NCI-H146 (cell line): ENCODE measurements at regions not wholly inside any gene's neighbourhood (a gene's known extent, or its start where the extent isn't known, plus 50 kb on each side); places are given as distances from the start of the nearest gene placed in this dataset.

Experiments used
- DNase-seq: peaks from one replicate; lab custom pipeline; 2025; lab: John Stamatoyannopoulos, UW

DNA sequence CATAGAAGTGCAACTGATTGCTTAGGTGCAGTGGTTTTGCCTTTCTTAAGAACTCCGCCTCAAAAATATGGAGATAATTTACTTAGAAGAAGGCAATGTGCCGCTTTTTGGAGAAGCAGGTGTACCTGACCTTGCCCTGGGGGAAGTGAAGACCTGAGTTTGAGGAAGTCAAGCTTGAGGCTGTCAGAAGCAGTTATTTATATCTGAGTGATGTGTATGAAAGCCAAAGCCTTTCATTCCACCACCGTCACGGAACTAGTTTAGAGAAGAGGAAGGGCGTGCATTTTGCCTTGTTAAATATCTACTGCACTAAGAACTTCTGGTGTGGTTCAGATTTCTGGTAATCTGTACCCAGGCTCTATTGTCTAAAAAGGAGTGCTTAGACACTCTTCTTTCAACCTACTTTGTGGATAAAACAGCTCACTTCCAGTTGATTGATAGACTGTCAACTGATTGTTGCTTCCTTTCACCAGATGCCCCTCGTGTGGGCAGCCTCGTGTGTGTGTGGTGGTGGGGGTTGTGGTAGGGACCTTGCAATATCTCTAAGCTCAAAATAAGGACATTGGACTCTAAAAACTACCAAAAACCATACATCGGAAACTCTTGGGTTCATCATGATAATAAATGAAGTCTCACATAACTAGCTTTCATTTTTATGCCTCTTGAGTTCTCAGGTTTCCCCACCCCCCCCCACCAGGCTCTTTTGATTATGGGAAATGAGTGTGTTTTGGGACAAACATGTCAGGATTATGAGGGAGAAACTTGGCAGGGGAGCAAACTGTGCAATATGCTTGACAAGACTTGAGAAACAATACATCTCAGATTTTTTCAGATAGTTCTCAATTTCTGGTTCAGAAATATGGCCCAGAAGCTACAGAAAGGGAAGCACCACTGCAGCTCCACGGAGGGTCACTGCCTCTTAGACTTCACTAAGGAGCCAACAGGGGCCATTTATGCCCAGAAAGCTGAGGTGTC is 78.6 kb downstream of the ARF6 start:
- DNase-seq: no peak

DNA sequence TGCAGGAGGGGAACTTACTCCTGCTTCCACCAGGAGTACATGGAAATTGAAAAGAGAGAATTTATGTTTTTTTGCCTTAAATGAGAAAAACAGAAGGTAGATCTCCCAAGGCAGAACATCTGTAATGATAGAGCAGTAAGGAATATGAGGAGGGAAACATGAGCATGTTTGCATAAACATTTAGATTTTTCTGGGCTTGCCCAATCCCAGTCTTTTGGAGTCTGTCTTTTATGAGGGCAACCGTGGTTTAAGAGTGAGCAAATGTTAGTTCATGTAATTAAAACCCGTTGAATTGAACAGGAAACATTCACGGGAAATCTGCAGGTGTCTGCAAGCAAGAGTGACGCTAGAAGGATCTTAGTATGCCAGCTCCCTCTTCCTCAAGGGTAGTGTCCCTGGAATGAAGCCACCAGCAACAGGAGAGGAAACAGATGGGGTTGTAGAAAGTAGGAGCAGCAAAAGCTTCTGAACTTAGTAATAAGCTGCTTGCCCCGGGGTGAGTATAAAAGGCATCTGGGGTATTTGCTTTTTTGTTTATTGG is 79.3 kb downstream of the ARF6 start:
- DNase-seq: peak; percentile 55

DNA sequence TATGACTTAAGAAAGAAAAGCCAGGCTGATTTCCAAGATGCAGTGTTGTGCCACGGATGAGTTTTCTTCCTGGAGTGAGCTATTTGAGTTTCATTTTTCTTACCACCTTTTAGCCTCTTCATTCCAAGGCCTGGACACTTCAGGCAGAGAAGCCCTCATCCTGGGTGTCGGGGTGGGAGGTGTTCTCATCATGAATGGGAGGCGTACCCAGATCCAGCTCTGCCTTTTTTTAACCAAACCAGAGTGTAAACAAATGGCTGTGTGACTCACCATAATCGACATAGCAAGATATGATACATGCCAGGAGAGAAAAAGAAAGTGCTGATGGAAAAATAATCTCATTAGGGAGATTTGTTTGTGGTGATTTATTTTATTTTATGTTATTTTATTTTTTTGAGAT is 79.9 kb downstream of the ARF6 start:
- DNase-seq: peak; percentile 73

DNA sequence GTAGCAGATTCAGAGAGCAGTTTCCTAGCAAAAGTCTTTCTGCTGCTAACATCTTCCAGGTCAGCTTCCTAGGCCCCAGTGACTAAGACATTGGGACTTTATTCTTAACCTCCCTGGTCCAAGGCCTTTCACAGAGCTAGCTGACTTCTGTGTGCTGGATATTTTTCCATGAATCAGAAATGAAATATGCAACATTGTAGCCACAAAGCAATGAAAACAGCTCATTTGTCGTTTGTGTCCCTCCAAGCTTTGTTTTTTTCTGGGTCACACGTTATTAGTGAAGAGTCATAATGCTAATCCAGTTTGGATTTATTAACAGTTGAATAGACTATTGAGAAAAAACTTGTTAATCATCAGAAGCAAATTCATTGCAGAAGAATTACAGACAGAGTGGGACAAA is 82.4 kb downstream of the ARF6 start:
- no peak for DNase-seq

DNA sequence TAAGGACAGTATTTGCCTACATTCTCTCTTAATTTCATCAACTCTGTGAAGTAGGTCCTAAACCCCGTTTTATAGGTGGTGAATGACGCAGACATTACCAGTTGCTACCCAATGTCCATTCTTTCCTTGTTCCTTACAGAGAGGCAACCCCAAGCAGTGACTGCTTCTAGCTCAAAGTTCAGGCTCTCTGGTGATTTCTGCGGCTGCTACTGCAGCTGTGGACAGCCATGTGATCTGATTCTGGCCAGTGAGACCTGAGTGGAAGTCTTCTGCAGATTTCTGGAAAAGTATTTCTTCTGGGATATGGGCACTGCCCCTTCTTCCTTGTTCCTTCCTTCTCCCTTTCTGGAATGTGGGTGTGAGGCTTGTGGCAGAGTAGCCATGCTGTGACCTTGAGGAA is 82.9 kb downstream of the ARF6 start:
- no peak for DNase-seq

DNA sequence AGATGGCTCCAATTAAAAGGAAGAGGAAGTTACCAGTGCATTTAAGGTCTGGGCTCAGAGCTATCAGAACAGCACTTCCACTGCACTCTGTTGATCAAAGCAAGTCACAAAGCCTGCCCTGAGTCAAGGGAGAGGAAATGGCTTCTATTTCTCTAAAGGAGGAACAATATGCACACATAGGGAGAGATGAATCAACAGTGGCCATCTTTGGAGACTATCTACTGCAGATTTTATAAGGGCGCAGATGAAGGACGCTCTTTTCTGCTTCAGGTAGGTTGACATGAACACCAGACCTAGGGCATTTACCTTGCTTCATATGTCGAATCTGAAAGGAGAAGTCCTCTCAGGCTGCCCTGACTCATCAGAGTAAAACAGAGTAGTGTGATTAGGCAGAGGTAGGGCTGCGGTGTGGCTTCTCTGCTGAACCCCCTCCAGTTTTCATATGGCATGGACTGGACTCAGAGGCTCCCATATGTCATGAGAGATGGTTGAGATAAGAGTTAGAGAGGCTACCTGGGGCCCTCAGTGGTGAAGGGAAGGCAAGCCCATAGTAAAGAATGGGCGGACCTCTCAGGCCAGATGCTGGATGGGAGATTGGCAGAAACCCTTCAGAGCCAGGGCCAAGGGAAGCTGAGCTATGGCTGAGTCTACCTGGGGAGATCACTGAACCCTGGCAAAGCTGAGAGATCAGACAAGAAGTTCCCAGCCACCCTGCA is 84.4 kb downstream of the ARF6 start:
- DNase-seq: no peak

DNA sequence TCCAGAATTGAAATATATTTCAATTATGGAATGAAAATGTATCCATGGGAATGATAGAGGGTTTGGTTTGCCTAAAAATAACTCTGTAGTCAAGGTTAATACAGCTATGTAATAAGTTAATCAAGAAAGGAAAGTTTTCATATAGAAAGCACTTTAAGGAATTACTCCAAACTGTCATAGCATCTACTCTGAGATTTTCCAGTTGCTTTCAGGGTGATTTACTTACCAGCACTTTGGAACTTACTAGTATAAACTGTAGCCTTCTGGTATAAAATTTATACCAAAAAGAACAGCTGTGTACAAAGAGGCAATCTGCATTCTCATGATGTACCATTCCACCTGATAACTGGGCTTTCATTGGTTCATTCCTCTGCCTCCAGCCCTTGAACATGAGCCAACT is 87.1 kb downstream of the ARF6 start:
- no peak for DNase-seq

DNA sequence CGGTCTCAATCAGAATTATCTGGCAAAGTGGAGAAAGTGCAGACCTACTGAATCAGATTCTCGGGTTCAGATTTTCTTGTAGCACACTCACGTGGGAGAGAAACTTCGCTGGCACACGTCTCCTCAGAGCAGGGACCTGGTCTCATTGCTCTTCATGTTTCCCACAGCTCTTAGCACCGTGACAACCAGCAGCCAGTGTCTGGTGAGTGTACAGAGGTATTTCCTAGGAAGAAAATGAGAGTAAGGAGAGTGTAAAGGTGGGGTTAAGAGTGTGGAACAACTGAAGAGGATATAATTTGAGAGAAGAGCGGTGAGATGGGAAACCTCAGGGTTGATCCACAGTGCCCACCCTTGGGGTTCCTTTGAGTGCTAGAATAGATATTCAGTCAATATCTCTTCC is 89.2 kb downstream of the ARF6 start:
- no peak for DNase-seq

DNA sequence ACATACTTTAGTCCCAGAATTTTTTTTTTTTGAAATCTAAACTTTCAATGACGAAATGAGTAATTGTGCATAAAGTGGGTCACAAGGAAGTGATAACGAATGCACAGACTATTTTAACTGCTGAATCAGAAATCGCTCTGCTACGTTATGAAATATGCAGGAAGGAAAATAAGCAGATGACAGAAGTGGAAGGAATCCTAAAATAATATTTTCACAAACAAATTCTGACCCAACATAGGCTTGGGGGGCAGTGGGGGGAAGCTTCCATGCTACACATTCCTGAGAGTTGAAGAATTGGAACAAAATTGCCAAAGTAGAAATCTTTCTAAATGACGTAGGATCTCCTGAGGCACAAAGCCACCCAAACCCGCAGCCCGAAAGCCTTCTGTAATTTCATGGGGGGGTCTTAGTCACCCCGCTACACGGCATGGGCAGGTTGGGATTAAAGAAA is 89.6 kb downstream of the ARF6 start:
- DNase-seq: no peak

DNA sequence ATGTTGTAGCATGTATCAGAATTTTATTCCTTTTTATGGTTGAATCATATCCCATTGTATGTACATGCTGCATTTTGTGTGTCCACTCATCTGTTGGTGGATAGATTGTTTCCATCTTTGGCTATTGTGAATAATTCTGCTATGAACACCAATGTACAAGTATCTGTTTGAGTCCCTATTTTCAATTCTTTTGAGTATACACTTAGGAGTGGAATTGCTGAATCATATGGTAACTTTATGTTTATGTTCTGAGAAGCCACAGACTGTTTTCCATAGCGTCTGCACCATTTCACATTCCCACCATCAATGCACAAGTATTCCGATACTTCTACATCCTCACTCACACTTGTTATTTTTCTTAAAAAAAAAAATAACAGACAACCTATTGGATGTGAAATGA is 91.5 kb downstream of the ARF6 start:
- DNase-seq: no peak

DNA sequence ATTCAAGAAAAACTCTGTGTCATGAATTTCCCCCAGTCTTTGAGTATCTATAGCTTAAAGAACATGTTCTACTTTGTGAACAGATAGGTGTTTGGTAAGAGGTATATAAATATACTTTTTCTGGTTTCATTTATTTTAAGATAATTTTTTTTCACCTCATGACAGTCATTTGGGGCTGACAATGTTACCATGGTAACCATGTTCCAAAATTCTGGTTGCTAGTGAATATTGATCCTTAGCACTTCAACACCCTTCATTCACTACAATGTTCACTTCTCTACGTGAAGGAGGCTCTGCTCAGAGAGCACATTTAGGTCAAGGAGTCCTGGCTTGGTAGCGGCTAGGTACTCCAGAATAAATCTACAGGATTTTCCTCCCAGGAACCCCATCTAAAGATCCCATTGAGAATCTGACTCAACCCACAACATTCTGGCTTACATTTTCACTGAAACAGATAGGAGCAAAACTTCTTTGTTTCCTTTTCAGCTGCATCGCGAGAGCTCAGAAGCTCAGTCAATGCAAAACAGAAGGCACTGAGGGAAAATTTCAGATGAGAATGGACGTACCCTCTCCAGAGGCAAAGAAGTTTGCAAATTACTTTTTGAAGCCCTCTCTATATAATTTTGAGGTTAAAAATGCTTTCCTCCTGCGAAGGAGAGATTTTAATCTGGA is 93.6 kb downstream of the ARF6 start:
- no peak for DNase-seq

DNA sequence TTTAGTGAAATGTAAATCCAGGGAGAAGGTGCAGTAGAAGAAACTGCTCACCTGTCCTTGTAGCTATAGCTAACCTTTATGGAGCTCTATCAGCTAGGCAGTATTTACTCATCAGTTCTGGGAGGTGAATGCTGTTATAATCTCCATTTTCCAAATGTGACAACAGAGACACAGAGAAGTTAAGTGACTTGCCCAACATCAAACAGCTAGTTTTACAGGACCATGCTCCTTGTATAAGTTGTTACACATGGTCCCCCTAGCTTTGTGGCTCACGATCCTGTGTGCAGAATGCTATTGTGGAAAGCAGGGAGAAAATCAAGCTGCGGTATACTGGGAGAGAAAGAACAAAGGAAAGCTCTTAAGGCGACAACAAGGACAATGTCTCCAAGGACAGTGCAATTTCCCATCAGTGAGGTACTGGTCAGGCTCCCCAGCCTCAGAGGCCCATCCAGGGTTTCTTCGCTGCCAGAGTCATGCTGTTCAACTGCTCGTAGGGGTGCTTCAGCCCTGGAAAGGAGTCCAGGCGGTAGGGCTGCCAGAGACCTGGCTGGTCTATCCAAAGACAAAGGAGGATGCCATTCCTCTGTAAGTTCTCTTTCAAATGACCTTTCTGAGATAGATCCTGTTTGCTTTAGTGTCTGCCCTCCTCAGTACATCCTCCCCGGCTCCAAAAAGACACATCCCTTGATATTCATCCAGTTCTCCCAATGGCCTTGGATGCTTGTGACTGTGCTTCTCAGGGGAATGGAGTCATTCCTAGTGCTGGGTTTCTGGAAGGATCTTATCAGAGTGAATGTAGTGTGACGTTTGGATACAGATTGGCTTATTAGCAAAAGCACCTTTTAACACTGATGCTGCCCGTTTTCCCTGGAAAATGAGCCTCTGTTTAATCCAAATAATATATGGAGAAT is 95.5 kb downstream of the ARF6 start:
- DNase-seq: no peak

DNA sequence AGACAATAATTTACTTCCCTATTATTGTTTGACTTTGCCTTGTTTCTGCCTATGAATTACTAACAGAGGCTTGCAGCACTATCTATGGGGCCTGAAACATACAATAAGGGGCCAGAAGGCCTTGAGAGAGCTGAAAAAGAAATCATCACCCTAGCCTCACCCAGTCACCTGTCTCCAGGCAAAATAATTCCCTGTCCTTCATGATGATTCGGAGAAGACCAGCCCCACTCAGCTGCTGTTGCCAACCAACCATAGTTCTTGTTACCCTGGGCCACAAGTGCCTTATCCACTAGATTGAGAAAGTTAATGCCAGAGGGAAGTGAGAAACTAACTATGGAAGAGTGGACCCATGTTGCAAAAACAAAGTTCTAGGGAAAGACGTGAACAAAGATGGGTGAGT is 97.1 kb downstream of the ARF6 start:
- DNase-seq: peak; percentile 10

DNA sequence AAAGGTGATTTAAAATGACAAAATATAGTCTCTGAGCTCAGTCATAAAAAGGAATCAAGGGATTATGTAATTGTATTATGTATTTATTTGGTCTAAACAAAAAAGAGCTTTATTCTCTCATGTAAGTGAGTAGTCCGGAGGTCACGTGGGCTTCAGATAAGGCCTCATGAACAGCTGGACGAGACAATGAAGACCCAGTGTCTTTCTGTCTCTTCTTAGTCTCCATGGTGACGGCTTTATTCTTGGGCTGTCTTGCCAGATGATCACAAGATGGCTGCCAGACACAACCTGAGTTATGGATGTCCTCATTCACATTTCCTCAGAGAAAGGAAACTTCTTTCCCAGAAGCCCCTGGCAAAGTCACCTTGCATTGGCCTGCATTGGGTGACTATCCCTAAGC is 98.6 kb downstream of the ARF6 start:
- no peak for DNase-seq

DNA sequence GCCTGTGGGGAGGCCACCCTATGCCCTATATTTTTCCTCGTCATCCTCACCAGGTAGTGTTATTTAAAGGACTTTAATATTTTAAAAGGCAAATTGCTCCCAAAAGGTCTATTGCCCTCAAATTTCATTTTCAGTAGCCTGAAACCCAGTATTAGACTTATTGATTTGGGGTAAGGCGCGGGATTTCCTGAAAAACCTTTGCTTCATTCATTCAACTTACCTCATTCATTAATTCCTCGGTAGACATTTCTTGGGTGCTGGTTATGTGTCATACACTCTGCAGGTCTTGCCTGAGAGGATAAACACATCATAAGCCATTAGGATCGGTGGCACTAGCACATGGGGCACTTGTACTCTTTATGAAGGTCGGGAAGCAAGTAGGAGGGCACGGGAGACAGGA is 99.2 kb downstream of the ARF6 start:
- DNase-seq: no peak

DNA sequence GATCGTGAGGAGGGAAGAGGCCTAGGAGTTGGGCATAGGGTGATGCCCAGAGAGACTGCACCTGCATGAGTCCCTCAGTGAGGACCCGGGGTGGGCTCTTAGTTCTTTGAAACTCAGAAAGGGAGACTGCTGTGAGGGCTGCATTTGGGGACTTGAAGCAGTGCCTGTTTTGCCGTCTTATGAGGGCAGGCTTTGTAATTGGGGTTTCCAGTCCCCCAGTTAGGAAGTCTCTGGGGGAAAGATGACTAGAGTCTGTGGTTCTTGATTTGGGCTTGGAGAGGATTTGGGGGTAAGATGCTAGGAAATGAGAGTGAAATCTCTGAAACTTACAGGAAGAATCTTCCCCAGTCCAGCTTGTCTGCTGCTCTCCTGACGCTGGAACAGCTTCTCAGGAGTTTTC is 99.6 kb downstream of the ARF6 start:
- no peak for DNase-seq

DNA sequence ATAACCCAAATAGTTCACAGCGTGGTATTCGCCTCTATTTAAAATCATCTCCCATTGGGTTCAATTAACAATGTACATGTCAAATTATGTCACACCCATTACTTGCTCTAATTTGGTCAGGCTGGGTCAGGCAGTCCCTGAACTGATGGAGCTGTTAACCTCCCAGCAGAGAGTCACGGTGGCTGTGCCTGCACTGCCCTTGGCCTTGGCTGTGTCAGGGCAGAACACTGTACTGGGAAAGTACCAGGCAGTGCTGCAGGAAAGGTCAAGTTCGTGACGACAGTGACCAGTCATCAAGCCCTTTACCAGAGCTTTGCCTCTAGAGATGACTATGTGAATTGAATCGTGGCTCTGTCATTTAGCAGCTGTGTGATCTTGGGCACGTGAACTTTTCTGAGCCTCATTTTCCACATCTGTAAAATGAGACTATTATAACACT is 100.0 kb downstream of the ARF6 start:
- no peak for DNase-seq

DNA sequence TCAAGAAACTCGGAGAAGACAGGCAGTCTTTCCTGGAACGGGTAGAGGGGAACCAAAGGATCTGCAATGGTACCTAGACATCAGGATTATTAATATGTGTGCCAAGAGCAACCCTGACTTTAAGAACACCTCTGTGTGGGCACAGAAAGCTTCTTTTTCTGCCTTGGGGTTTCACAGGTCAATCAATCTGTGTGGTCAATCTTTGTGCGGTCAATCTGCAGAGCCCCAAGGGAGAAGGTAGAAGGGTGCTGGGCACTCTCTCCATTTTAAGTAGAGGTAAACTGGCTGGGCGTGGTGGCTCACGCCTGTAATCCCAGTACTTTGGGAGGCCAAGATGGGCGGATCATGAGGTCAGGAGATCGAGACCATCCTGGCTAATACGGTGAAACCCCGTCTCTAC is 100.7 kb downstream of the ARF6 start:
- no peak for DNase-seq

DNA sequence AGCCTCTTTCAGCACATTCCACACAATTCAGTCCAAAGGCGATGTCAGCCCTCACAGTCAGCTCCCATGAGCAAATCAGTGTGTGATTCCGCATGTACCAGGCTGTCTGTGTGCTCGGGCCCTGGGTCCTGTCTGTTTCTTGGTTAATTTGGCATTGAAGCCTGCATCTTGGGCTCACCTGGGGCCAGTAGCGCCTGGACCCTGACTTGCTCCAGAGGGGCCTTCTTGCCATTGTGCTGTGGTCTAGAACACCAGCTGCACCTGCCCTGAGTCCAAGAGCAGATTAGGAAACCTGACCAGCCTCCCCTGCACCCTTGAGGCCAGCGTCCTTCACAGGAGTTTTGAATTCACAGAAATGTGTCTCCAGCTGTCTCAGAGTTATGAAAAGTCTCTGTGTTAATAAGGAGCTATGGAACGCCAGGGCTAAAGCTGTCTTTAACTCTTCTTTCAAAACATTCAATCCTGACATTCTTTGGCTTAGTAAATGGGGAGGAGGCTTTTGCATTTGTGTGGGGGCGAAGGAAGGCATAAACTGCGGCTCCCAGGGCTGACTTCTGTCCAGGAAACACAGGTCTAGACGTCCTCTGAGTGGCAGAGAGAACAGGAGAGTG is 102.2 kb downstream of the ARF6 start:
- DNase-seq: no peak

DNA sequence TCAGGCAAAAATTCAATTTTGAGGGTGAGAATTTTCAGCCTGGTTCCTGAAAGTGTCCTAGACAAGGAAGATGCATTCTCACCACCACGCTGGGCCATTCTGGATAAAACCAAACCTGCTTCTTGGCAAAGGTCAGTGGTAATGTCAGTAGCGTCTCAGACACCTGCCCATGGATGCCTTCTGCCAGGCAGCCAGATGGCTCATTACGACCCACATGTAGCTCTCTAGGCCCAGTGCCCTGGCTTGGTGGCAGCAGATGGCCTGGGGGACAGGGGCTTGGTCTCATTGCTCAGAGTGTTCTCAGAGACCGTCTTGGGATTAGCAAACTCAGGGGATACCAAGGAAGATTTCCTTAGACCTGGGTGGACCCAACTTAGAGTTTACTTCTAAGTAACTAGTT is 105.1 kb downstream of the ARF6 start:
- no peak for DNase-seq
